HS-27A (cell line): ENCODE measurements at regions not wholly inside any gene's neighbourhood (a gene's known extent, or its start where the extent isn't known, plus 50 kb on each side); places are given as distances from the start of the nearest gene placed in this dataset.

Experiments
- DNase-seq: peaks from one replicate; pipeline ENCODE4 v3.0.0-alpha.2; 2012; ENCODE audit warnings: low read depth, missing footprints

- no peak for DNase-seq
Measured at GRCh38 chr22:49436056-49436455, 391.6 kb downstream of the BRD1 start.

GRCh38 chr22:49435596-49435995, 392.1 kb downstream of the BRD1 start:
- no peak for DNase-seq

DNA sequence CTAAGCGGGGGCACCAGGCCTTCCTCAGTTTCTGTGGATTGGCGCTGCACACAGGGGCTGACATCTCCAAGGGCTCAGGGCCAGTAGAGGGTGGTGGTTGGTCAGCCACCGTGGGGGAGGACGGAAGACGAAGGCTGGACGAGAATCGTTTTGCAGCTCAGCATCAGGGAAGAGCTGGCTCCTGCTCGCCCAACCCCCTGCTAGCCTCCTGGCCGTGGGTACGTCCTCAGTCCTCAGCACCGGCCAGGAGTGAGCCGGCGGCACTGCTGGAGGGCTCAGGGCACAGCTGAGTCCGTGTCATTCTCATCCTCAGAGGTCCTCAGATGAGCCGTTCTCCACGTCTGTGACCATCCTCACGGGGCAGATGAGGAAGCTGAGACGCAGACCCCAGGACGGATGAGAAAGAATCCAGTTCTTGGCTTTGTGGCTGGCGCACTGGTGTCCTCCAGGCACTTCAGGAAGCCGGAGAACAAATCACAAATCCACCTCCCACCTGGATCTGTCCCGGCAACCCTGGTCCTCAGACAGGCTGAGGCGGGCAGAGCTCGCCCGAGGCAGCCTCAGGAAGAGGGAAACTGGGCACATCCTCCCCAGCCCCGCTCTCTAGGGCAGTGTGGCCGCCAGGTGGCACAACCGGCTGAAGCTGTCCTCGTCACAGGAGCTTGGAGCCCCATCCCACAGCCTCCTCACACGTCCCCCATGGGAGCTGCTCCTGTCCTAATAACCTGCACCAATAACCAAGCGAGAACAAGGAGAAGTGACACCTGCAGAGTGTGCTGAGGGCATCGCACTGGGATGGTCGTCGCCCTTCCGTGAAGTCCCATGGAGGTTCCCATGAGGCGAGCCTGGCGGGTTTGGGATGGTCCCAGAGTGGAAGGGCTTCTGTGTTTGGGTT, 393.7 kb downstream of the BRD1 start:
- no peak for DNase-seq

GRCh38 chr22:49432897-49433443, 394.7 kb downstream of the BRD1 start:
- no peak for DNase-seq

DNA sequence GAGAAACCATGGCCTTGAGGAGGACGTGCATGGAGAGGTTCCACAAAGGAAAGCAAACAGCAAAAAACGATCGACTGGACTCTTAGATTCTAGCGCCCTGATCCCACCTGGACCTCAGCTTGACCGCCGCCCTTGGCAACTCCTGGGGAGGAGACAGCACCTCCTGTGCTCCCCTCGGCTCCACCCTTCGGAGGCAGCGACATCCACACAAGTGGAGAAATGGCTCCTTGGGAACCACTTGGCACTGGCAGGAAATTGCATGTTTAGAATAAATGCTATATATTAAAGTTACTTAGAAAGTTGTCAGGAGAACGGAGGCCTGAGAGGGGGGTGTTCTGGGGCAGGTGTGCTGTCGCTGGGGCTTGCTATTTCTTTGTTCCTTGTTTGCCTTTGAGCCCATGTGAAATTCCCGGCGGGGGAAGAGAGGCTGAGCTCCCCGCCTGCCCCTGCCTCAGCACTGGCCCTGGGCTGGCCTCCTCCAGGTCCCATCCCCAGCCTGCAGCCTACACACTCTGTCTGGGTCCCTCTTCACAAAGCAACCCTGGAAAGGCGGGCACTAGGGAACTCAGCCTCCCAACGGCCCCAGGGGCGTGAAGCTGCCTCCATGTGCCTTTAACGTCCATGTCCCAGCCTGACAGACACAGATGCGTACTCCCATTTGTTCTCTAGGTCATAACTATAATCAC, 395.3 kb downstream of the BRD1 start:
- DNase-seq = no peak

- DNase-seq = no peak
Measured at GRCh38 chr22:49431551-49431950, 396.1 kb downstream of the BRD1 start.

- DNase-seq = no peak
Measured at GRCh38 chr22:49429066-49429465, 398.6 kb downstream of the BRD1 start.

GRCh38 chr22:49427941-49428340, 399.7 kb downstream of the BRD1 start:
- DNase-seq = no peak

GRCh38 chr22:49427341-49427740, 400.3 kb downstream of the BRD1 start:
- DNase-seq = no peak

- DNase-seq = no peak
Measured at GRCh38 chr22:49426618-49427266, 400.9 kb downstream of the BRD1 start.

DNA sequence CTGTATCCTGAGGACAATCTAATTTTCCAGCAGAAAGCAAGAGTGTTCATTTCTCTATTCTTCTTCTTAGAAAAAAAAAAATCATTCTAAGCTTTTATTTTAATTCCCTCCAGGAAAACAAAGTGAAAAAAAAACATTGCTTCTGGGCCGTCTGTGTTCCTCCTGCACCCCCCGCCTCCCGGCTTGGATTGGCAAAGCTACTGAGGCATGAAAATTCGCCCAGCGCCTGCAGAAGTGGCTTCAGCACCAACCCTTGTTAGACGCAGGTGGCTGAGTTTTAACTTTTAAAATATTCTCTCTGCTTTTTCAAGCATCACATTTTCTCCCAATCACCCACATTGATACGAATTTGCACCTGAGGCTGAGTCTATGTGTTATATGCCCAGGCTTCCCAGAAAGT, 401.6 kb downstream of the BRD1 start:
- DNase-seq = no peak

- no peak for DNase-seq
Measured at GRCh38 chr22:49425356-49425755, 402.3 kb downstream of the BRD1 start.

DNA sequence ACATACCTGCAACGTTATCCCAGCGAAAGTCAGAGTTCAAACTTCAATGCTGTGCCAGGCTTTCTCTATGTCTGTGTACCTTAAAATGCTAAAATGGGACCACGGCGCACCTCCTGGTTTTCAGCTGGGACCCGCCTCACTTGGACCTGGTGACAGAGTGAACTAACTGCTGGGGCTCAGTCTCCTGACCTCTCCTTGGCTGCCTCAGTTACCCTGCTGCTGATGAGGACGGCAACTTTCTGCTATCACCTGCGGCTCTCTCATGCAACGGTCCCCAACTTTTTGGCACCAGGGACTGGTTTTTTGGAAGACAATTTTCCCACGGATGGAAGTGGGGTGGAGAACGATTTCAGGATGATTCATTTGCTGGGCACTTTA, 402.8 kb downstream of the BRD1 start:
- no peak for DNase-seq

- no peak for DNase-seq
Measured at GRCh38 chr22:49423125-49423650, 404.5 kb downstream of the BRD1 start.

- DNase-seq = no peak
Measured at GRCh38 chr22:49422701-49423100, 405.0 kb downstream of the BRD1 start.

- DNase-seq = no peak
Measured at GRCh38 chr22:49420651-49421050, 407.0 kb downstream of the BRD1 start.

DNA sequence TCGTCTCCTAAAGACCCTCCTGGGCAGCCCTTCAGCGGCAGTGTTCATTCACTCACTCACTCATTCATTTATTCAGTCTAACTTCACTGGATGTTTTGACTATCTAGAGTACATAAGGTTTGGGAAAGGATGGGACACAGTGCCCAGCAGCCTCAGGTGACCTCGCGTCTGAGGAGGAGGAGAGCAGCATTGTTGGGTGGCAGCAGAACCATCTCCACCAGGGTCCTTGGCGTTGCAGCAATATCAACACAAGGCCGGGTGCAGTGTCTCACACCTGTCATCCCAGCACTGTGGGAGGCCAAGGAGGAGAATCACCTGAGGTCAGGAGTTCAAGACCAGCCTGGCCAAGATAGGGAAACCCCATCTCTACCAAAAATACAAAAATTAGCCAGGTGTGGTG, 408.0 kb downstream of the BRD1 start:
- DNase-seq = no peak

DNA sequence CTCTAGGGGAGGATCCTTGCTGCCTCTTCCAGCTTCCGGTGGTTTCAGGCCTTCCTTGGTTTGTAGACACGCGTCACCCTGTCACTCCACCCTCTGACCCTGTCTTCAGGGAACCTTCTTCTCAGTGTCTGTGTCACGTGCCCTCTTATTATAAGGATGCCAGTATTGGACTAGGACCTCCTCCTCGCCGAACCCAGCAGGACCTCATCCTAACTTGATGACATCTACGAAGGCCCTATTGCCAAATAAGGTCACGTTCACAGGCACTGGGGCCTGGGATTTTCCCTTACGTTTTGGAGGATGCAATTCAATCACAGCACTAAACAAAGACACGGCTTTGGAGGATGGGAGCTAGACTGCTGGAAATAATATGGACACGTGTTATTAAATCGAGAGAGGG, 408.7 kb downstream of the BRD1 start:
- no peak for DNase-seq

DNA sequence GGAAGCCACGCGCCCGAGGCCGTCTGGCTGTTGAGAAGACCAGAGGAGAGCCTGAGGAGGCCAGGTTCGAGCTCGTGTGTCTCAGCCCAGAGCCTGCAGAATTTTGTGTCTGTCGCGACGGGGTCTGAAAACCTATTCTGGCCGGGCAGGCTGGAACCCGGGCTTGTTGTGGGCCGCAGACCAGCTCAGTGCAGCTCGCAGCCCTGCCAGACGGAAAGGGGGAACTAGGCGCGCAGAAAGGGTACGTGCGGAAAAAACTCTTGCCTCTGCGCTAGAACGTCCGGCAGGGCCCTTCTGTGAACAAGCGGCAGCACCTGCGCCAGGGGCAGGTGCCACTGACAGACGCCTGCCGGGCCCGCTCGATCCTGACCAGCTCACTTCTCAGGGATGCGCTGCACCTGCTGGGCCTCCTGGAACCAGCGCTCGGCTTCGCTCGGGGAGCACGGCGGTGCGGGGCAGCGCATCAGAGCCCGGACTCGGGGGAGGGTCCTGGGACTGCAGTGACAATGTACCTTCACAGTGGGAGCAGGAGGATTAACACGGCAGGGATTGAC, 409.3 kb downstream of the BRD1 start:
- DNase-seq = no peak

GRCh38 chr22:49417833-49418232, 409.8 kb downstream of the BRD1 start:
- no peak for DNase-seq

- no peak for DNase-seq
Measured at GRCh38 chr22:49417326-49417725, 410.3 kb downstream of the BRD1 start.
